ENCODE measurements at regions not wholly inside any gene's neighbourhood (a gene's known extent, or its start where the extent isn't known, plus 50 kb on each side); places are given as distances from the start of the nearest gene placed in this dataset.

- no peak for TF ChIP-seq CTCF (IDR thresholded peaks at IDR 0.05)
- TF ChIP-seq POLR2AphosphoS5 (IDR thresholded peaks at IDR 0.05) = no peak
Observed at GRCh38 chr7:116328161-116328560, 117.8 kb downstream of the TES start.

Data from esophagus muscularis mucosa (tissue), 3 donors.